Mesenteric fat pad (tissue), 1 donor: ENCODE measurements at regions not wholly inside any gene's neighbourhood (a gene's known extent, or its start where the extent isn't known, plus 50 kb on each side); places are given as distances from the start of the nearest gene placed in this dataset.
"Not testable (repeated sequence)": the region's sequence is repeated elsewhere in the genome, so short reads cannot be mapped to it uniquely, and the experiment has no call there.

ENCODE experiments used
- DNase-seq: peaks from one replicate; pipeline ENCODE4 v3.0.0-alpha.2; 2020; ENCODE audit warnings: low spot score
- donor health status: DM: yes; HTN: yes; CAD: no.

DNA sequence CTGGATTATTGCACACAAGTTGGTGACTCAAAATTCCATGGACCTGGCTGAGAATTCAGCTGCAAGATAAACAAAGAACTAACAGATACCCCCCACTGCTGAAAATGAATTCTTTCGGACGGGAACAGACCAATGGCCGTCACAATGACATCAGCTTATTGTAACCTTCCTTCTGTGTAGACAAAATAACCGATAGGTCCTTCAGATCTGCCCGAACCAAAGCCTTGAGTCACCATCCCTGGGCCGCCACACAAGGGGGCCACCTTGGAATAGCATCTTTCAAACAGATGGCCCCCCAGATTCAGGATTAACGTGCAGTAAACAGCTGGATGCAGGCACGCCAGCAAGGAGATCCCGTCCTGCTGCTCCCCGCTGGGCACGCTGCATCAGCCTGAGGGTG lies 214.0 kb upstream of the EXOC2 start:
- no peak for DNase-seq

DNA sequence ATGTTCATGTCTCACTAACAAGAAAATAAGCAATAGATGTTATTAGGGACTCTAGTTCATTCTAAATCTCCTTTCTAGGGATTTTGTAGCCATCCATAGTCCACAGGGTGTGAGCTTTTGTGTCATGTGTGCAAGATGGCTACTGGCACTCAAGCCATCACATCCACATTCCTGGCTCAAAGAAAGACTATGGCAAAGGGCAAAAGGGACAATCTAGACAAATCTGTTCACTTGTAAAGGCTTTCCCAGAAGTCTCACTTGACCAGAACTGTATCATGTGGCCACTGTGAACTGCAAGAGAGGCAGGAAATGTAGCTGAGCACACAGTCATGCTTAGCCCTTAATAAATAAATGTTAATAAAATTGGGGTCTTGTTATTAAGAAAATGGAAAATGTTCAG lies 212.6 kb upstream of the EXOC2 start:
- no peak for DNase-seq

DNA sequence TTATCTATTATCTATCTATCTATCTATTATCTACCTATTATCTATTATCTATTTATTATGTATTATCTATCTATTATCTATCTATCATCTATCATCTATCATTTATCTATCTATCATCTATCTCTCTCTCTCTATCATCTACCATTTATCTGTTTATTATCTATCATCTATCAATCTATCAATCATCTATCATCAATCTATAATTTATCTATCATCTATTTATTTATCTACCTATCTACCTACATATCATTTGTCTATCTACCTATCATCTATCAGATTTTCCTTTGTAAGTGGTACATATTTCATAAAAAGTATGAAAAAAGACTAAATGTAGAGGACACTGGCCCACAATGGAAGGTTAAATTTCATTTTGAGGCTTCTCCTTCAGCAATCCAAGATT lies 212.1 kb upstream of the EXOC2 start:
- no peak for DNase-seq

DNA sequence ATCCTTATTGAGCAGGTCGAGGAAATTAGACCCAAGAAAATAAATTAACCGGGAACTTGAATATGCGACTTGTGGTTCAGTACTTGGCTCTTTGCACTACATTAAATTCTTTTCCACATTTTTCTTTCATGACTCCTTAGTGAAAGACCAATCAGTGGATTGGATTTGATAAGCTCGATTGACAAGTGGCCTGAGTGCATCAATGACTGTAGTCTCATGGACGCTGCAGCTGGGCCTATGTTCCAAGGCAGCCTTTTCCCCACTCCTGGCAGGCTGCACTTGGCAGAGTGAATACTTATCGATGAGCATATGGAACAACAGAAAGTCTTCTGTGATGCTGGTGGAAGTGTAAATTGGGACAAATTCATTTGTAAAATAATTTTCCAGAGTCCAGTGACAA lies 210.8 kb upstream of the EXOC2 start:
- no peak for DNase-seq

DNA sequence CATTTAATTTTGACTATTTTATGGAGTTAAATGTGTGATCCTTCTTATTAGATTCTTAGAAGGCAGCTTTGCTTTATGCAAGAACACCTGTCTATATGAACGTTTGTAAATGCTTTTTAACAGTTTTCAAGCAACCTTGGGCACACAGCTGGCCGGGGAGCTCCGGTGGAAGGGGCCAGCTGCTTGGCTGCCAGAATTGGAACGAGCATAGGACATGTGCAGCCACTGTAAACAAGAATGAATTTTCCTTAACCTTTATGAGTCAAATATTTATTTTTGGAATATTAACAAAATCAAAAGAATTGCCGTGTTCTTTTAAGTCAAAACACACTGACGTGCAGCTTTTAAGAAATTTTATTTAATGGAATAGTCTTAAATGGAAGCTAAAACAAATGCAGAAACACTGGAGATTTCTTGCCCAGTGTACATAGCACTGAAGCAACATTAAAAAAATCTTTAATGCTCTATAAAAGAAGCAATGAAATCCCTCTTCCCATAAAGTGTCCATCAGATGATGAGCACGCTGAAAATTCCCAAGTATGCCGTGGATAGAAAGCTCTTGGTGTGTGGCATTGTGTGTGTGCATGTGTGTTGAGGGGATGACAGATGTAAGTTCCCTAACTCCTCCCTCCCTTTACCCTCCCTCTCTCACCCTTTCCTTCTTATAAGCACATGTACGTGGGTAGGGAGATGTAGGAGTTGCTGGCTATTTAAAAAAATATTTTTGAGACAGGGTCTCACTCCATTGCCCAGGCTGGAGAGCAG lies 208.9 kb upstream of the EXOC2 start:
- DNase-seq: no peak

DNA sequence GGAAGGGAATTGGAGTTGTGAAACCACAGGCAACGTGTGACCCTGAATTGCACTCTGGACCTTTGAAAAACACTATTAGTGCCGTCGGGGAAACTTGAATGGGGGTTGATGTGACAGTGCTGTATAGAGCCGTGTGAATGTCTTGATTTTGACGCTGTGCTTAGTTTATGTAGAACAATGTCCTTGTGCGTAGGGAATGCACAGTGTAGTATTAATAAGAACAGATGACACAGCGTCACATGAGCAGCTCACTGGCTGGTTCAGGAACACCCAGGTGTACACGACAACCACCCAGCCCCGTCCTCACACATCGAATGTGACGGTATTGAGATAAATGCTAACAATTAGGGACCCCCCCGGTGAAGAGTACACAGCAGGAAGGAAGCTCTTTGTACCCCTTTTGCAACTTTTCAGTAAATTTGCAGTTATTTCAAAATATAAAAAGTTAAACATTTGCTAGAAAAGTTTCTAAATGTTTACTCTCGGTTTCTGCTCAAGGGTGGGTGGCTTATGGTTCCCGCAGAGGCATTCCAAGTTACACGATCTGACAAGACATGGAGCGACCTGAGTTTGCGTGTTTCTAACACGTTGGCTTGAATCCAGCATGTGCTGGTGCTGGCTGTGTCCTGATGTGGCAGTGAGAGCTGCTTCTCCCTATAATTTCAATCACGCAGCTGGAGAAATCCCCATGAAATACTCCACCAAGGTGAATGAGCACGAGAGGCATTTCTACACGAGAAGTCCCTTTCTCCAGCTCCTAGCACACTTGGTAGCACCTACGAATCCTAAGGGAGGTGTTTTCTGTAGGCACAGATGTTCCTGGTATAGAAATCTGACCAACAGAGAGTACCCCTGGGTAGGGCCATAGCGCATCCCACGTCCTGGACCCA lies 208.0 kb upstream of the EXOC2 start:
- no peak for DNase-seq

DNA sequence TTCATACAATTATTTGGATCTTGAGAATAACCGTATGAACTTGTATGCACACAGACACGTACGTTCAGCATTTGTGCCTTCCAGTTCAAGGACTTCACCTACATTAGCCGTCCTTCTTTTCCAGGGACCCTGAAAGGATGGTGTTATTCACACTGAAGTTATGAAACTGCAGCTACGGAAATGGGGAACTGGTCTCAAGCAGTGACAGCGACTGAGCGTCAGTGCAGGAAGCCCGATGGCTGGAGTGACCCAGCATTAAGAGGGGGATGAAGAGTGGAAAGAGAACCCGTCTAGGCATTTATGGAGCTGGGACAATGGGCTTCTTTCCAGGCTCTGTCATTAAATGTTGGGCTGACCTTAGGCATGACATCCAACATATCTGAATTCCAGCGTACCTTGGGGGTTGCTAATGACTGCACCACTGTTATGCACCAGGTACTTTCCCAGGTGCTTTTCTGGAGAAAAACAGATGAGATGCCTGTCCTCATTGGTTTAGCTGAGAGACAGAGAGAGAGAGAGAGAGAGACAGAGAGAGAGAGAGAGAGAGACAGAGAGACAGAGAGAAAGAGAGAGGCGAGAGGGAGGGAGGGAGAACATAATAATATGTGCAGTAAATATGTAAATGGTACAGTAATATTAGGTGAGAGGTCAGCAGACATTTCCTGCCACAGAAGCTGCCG lies 204.7 kb upstream of the EXOC2 start:
- no peak for DNase-seq

DNA sequence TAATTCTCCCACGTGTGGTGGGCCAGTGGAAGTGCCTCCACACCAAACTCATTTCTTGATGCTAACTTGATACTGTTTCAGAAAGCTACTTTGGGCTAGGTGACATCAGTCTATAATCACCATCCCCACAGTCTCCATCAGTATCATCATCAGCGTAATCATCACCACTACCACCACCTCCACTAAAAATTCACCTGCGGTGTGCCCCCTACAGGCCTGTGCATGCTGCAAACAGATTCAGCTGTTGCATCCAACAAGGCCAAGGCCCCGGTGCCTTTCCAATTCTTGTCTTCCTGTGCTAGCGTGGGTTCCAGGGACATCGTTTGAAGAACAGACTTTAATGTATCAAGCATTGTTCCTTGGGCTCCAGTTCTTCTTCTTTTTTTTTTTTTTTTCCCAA lies 201.3 kb upstream of the EXOC2 start:
- DNase-seq: no peak

DNA sequence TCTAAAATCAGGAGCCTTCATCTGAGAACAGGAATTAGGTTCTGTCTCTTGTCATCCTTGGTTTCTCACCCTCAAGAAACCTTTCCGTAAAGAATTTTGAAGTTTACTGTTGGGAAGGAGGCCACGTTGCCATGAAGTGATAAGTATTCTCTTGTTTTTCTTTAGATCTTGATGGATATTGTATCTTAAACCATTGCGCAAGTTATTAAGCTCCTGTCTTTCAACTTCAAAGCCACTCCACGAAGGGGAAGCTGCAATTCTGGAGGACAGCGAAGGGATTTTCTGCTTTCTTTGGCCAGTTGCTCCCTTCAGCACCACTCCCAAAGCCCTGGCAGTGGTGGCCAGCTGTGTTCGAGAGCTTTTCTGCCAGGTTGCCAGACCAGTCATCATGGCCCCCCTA lies 198.1 kb upstream of the EXOC2 start:
- no peak for DNase-seq

DNA sequence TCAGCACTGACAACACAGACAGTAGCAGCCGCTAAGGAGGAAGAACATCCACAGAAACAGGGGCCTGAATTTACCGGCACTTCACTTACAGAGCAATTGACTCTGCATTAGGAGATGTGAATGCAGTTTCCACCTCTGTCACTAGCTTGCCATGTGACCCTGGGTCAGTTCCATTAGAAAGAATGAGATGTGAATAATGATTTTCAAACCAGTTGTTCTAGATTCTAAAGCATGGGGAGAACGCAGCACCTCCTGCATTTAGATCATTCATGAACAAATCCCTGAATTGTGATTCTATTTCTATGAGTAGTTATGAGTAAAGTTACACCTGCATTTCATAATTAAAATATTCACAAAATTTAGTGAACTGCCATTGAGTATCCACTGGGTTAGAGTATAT lies 197.3 kb upstream of the EXOC2 start:
- DNase-seq: no peak

DNA sequence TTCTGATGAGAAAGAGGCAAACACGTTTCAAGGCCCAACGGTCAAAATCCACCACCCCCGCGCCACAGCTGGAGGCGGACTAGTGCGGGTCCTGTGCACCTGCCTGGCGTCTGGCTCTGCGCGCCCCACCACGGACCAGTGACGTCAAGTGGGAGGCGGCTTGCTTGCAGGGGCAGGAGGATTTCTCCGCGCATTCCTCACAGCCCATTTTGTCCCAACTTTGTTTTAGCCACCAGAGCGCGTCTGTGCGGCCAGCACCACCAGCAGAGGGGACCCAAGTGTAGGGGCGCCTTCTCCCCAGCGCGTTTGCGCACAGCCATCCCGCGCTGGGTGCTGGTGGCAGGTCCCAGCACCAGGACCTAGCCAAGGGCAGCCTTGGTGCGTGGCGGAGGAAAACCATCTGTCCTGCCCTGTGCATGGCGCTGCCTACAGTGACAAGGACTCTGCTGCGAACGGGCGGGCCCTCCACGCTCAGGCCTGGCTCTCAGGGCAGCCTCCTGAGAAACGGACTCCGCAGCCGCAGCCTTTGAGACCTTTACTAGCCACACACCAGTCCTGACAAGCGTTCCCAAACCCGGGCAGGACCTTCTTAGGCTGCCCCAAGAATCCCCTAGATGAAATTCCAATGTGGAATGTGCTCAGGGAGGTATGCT lies 194.8 kb upstream of the EXOC2 start:
- DNase-seq: no peak

DNA sequence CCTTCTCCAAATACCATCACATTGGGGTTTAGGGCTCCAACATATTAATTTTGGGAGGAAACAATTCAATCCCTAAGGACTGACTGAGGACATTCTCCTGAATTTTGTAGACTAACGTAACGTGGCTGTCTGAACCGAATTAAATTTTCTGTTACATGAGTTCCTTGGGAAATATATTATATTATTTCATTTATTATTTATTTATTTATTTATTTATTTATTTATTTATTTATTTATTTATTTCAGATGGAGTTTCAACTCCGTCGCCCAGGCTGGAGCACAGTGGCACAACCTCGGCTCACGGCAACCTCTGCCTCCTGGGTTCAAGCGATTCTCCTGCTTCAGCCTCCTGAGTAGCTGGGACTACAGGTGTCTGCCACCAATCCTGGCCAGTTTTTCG lies 193.2 kb upstream of the EXOC2 start:
- DNase-seq: not testable (repeated sequence)

DNA sequence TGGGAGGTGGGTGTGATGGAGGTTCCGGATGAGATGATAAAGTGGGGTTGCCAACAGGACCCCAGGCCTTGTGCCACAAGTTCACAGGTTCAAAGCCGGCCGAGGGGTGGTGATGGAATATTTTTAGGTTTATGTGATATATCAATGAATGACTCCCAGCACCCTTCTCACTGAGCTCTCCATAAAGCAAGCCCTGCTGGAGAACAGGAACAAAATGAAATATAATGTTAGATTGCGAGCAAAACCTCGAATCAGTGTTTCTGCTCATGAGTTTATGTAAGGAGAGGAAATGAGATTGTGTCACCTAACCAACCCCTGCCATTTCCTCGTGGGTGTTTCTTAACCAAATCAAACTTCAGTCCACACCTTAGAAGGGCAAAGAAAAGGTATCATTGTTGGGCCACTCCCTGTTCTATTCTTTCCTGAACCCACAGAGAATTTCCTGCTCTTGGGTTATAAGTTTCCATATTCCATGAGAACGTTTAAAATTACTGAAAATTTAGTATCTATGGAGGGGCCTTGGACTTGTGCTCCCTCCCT lies 192.2 kb upstream of the EXOC2 start:
- no peak for DNase-seq

DNA sequence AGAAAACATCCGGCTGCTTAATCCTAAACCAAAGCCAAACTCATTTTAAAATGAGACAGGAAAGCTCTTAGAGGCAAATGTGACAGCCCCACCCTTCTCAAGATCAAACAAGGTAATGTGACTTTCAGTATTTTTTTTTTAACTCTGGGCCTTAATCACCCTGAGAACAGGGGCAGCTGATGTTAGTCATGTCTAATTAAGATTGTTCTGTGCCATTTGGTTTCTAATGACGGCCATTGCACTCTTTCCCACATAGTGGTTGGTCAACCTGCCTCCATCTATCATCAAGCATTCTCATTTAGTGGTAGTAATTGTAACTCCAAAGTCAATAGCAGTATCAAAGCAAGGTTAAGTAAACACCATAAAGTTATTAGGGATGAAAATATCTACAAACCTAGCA lies 191.6 kb upstream of the EXOC2 start:
- DNase-seq: no peak

DNA sequence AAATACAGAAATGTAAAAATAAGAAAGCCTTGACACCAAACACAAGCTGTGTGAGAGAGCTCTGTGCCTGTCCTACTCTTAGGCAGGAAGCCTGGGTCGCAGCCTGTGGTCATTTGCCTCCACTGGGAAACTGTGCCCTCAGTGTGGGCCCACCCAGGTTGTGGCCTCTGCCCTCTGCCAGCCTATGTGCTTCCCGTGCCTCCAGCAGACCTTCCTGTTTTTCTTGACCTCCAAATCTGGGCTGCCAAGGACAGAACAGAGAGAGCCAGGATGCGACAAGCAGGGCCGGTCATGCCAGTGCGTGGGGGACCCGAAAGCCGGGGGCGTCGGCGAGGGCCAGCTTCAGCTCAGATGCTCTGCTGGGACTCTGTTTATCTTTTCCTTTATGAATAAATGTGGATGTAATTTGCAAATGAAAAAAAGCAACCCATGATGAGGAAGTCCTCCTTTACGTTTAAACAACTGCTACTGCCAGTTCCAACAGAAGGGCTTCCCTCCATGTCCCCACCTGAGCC lies 189.2 kb upstream of the EXOC2 start:
- DNase-seq: no peak

DNA sequence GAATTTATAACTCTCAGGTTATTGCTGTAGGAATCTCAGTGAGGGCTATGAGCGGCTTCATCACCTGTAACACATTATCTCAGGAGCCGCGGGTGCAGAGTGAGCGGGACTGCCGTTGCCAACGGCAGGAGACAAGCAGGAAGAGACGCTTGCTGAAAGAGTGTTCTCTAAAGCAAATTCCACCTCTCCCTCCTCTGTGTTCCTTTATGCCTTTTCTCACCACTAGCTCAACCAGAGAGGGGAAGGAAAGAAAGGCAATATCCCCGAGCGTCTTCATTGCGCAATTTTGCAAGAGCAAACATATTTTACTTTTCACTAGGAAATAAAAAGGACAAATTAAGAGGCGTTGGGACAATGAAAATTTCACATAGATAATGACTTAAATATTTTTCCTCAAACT lies 185.2 kb upstream of the EXOC2 start:
- no peak for DNase-seq

DNA sequence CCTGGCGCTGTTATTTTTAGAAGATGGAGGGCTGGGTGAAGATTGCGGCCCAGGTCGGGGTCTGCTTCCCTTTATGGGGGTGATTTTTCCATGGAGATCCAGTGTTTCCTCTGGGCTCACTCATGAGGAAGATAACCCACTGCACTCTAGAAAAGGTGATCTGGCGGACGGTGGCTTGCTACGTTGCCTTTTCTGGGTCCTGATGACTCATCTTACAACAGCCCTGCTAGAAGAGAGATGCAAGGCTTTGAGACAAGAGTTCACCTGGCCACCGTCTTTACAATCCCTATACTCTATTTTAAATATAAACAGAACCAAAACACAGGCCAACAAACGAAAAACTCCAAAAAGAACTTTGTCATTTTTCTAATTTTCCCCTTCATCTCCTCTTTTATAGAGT lies 182.1 kb upstream of the EXOC2 start:
- DNase-seq: no peak

DNA sequence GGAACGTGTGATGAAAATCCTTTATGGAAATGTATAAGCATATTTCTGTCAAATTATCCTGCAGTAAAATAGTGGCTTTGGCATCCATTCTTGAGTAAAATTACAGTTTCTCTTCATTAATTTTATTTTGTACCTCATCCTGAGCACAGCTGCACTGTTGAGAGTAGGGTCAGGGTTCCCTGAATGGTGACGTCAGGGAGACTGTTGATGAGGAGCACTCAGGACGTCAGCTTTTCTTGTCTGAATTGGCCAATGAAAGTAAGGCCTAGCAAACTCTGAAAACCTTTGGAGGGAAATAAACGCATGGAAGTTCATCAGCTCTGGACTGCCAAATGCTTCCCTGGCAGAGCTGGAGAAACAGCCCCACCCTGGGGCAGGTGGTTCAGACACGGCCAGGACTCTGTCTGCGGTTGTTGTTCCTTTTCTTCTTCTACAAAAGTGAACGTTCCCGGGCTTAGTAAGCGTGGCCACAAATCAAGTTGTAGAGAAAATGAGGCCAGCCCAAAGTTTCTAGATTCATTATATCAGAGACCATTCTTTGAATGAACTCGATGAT lies 179.7 kb upstream of the EXOC2 start:
- DNase-seq: no peak

DNA sequence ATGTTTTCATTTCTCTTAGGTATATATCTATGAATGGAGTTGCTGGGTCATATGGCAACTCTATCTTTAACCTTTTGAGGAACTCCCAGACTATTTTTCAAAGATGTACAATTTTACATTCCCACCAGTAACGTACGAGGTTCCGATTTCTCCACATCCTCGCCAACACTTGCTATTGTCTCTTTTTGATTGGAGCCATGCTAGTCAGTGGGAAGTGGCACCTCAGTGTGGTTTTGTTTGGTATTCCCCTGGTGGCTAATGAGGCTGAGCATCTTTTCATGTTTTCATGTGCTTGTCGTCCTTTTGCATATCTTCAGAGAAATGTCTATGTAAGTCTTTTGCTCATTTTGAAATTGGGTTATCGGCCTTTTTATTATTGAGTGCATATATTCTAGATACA lies 178.6 kb upstream of the EXOC2 start:
- no peak for DNase-seq

DNA sequence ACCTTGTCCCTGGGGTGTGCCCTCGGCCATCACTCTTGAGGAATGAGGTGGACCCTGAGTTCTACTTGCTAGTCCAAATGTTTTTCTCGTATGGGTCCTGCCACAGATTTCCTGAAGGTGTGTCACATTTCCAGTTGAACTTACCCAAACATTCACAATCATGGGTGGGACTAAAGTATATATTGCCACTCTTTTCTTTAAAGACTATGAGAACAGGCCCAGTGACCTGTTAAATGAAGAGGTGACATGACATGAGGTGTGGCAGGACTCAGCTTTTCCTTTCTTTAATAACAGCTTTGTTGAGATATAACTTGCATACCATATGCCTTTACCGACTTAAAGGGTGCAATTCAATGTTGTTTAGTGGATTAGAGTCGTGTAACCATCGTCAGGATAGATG lies 177.2 kb upstream of the EXOC2 start:
- DNase-seq: no peak

DNA sequence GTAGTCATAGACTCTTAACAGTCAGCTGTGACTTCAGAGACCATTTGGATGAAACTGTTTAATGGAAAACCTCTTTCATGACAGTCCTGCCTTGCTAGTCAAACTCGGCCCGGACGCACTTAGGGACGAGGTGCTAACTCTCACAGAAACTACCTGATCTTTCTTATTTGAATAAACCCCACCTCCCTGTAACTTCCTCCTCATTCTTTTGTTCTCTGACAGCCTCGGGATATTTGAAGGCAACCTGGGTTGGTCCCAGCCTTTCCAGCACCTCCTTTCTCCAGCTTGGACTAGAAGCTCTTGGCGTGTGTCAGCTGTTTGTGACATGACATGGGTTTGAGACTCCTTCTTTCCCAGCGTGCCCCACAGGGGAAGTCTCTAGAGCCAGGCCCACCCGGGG lies 175.3 kb upstream of the EXOC2 start:
- DNase-seq: no peak
